Epithelial cell of proximal tubule (primary cell): ENCODE measurements at regions not wholly inside any gene's neighbourhood (a gene's known extent, or its start where the extent isn't known, plus 50 kb on each side); places are given as distances from the start of the nearest gene placed in this dataset.

Experiments
- DNase-seq: peaks from one replicate; pipeline ENCODE4 v3.0.0-alpha.2; 2011; ENCODE audit warnings: low read depth
- H3K4me3 ChIP-seq: 2 replicates; pipeline ENCODE4 v1.5.1; 2011; ENCODE audit warnings: low read depth, mild to moderate bottlenecking, low read length
- TF ChIP-seq, protein P1 (sequence below): conservative IDR thresholded peaks from 2 replicates; pipeline ENCODE4 v1.5.1; 2012; ENCODE audit warnings: low read depth, mild to moderate bottlenecking, low read length

GRCh38 chr4:156194896-156195295, 241.2 kb upstream of the CTSO start:
- TF ChIP-seq, protein P1, sequence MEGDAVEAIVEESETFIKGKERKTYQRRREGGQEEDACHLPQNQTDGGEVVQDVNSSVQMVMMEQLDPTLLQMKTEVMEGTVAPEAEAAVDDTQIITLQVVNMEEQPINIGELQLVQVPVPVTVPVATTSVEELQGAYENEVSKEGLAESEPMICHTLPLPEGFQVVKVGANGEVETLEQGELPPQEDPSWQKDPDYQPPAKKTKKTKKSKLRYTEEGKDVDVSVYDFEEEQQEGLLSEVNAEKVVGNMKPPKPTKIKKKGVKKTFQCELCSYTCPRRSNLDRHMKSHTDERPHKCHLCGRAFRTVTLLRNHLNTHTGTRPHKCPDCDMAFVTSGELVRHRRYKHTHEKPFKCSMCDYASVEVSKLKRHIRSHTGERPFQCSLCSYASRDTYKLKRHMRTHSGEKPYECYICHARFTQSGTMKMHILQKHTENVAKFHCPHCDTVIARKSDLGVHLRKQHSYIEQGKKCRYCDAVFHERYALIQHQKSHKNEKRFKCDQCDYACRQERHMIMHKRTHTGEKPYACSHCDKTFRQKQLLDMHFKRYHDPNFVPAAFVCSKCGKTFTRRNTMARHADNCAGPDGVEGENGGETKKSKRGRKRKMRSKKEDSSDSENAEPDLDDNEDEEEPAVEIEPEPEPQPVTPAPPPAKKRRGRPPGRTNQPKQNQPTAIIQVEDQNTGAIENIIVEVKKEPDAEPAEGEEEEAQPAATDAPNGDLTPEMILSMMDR = no peak
- DNase-seq = no peak
- no peak overlapping the region for H3K4me3 ChIP-seq

GRCh38 chr4:156193800-156194199, 240.1 kb upstream of the CTSO start:
- TF ChIP-seq, protein P1 = no peak
- no peak for DNase-seq
- H3K4me3 ChIP-seq = no peak overlapping the region

DNA sequence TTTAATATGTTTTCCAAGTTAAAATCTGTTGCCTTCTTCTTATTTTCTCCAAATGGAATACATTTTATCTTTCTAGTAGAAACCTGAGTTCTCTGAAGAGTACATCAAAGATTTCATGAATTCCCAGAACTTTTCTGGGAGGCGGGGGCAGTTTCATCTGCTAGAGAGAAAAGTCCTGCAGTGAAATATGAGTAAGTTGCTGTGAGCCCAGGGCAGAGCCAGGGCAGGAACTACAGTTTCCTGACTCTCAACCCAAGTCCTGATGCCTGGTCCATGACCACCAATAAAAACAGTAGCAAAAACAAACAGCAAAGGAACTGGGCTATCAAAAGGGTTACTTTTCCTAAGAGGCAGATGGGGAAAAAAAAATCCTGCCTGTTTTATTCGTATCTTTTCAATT, 239.4 kb upstream of the CTSO start:
- TF ChIP-seq, protein P1 = no peak
- no peak for DNase-seq
- H3K4me3 ChIP-seq = no peak overlapping the region

DNA sequence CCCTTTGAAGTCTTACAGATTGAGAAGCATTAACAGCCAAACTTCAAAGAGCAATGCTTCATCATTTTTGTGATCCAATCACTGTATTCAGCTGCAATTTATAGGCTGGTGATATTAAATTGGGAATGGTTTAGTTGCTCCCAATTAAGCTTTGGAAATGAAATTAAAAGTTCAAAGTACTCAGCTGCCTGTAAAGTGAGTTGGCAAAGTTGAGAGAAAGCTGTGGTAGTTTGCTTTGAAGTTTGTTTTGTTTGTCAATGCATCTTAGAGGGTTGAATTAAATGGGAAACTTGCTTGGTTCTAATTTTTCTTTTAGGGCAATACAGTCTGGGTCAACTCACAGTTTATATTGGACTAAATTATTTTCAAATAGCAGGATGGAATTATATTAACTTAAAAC, 238.4 kb upstream of the CTSO start:
- DNase-seq = no peak
- TF ChIP-seq, protein P1 = no peak
- no peak overlapping the region for H3K4me3 ChIP-seq

GRCh38 chr4:156191044-156191781, 237.5 kb upstream of the CTSO start:
- no peak for DNase-seq
- TF ChIP-seq, protein P1 = no peak
- no peak overlapping the region for H3K4me3 ChIP-seq

GRCh38 chr4:156190615-156191014, 236.9 kb upstream of the CTSO start:
- no peak for DNase-seq
- TF ChIP-seq, protein P1 = no peak
- H3K4me3 ChIP-seq = no peak overlapping the region

DNA sequence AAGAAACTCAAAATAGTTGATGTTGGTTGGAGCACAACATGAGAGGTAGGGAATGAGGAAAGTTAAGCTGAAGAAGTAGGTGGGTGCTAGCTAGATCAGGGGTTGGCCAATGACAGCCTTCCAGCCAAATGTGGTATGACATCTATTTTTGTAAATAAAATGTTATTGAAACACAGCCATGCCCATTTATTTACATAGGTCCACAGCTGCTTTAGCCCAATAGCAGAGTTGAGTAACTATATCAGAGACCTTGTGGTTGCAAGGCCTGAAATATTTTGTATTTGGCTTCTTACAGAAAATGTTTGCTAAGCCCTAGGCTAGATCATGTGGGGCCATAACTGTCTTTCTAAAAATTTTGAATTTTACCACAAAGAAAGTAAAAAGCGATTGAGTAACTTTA, 234.9 kb upstream of the CTSO start:
- TF ChIP-seq, protein P1 = no peak
- DNase-seq = no peak
- H3K4me3 ChIP-seq = no peak overlapping the region
